K562 (cell line): ENCODE measurements at regions not wholly inside any gene's neighbourhood (a gene's known extent, or its start where the extent isn't known, plus 50 kb on each side); places are given as distances from the start of the nearest gene placed in this dataset.

Source experiments
- ATAC-seq: fragments of 200-7000 bp; cut with Tn5 transposase; 3 replicates; pipeline ENCODE4 v1.9.1; 2020; ENCODE audit warnings: moderate library complexity
- BruUV-seq: library from RNA; stranded (reverse); fragments of 400-500 nt; replicated peaks from 2 replicates; lab custom pipeline; 2021; lab: Mats Ljungman, UMichigan
- CTCF ChIA-PET: fragments of 300-600 bp; formaldehyde crosslinking; extraction: SDS; loops from one replicate; lab custom pipeline; 2021; ENCODE audit warnings: low intra/inter-chr PET ratio; lab: Yijun Ruan, JAX
- POLR2A ChIA-PET: fragments of 300-600, 350-650 bp; sonication (Branson Sonifier 250); formaldehyde crosslinking; extraction: SDS; loops from one replicate; lab custom pipeline; 2021; ENCODE audit warnings: antibody characterized with exemption, inconsistent platforms; lab: Yijun Ruan, JAX
- DNase-seq, 4 experiments: peaks; one replicate each; pipeline versions ENCODE4 v3.0.0 to v3.0.0-alpha.2; 2011 to 2018; ENCODE audit warnings: low spot score in 3 of 4, mixed read lengths in 3 of 4; ENCODE audit errors: extremely low read depth in 1 of 4
- FAIRE-seq: peaks from 2 replicates; lab custom pipeline; 2011; peaks lifted over from hg19 to GRCh38; lab: Jason Lieb, UNC
- H2AFZ ChIP-seq: 2 replicates; pipeline ENCODE4 v1.6.0; 2011; ENCODE audit warnings: low read depth, low read length, control low read depth, inconsistent platforms
- H3K27ac ChIP-seq: fragments of 200-600 bp; 3 replicates; pipeline ENCODE4 v1.8.0; 2011; ENCODE audit warnings: low read depth, mild to moderate bottlenecking, control low read depth, inconsistent platforms, low read length, moderate library complexity, mixed read lengths; ENCODE audit errors: extremely low read depth
- H3K27me3 ChIP-seq, 2 experiments: fragments of 300-600 bp in 1 of 2; 2 replicates in 1 of 2; 3 replicates in 1 of 2; pipeline versions ENCODE4 v1.6.0 to v1.8.0; 2011; ENCODE audit warnings: inconsistent platforms in 2 of 2, low read length in 2 of 2, mild to moderate bottlenecking in 1 of 2, mixed read lengths in 1 of 2, moderate library complexity in 1 of 2; ENCODE audit not compliant: control insufficient read depth in 2 of 2, insufficient read depth in 2 of 2
- H3K36me3 ChIP-seq: fragments of 300-600 bp; 3 replicates; pipeline ENCODE4 v1.8.0; 2011; ENCODE audit warnings: mild to moderate bottlenecking, low read length, inconsistent platforms; ENCODE audit not compliant: control insufficient read depth, insufficient read depth
- H3K4me1 ChIP-seq, 2 experiments: fragments of 200-600 bp in 1 of 2; replicated peaks in 1 of 2; 2 replicates in 1 of 2; 3 replicates in 1 of 2; pipeline versions ENCODE4 v1.5.1 to v1.8.0; 2011; ENCODE audit warnings: inconsistent platforms in 2 of 2, low read length in 2 of 2, mild to moderate bottlenecking in 1 of 2, mixed read lengths in 1 of 2, moderate library complexity in 1 of 2; ENCODE audit not compliant: control insufficient read depth in 2 of 2, insufficient read depth in 2 of 2
- H3K4me2 ChIP-seq: 2 replicates; pipeline ENCODE4 v1.6.1; 2011; ENCODE audit warnings: low read length, control low read depth, inconsistent platforms, mixed read lengths; ENCODE audit not compliant: insufficient read depth
- H3K4me3 ChIP-seq: fragments of 200-600 bp; sonication (generic), shearing (Covaris generic); 2 replicates; pipeline ENCODE4 v1.5.1; 2016; ENCODE audit warnings: control low read depth, inconsistent platforms
- H3K79me2 ChIP-seq: fragments of 200-600 bp; 3 replicates; pipeline ENCODE4 v1.8.0; 2011; ENCODE audit warnings: low read length, inconsistent platforms; ENCODE audit not compliant: control insufficient read depth, insufficient read depth
- H3K9ac ChIP-seq, 2 experiments: 2 replicates each; pipeline versions ENCODE4 v1.6.0 to v1.6.1; 2011; ENCODE audit warnings: low read depth in 2 of 2, low read length in 2 of 2, control low read depth in 1 of 2, inconsistent platforms in 1 of 2, mild to moderate bottlenecking in 1 of 2, mixed read lengths in 1 of 2; ENCODE audit not compliant: insufficient read depth in 1 of 2
- H3K9me1 ChIP-seq: one replicate; pipeline ENCODE4 v1.6.0; 2011; ENCODE audit warnings: inconsistent platforms, mild to moderate bottlenecking, low read length, moderate library complexity; ENCODE audit not compliant: control insufficient read depth, insufficient read depth
- H3K9me3 ChIP-seq: replicated peaks from 2 replicates; pipeline ENCODE4 v1.5.1; 2011; ENCODE audit warnings: low read depth, low read length, inconsistent platforms; ENCODE audit not compliant: control insufficient read depth, insufficient read depth
- H4K20me1 ChIP-seq: replicated peaks from 2 replicates; pipeline ENCODE4 v1.6.1; 2011; ENCODE audit warnings: low read length, inconsistent platforms, mixed read lengths; ENCODE audit not compliant: control insufficient read depth, insufficient read depth
- ARNT ChIP-seq, 2 experiments: fragments of 450-650 bp; IDR thresholded peaks; 2 replicates each; pipeline ENCODE4 v1.6.1; 2016; ENCODE audit warnings: mild to moderate bottlenecking in 1 of 2
- CREM ChIP-seq: IDR thresholded peaks from 2 replicates; pipeline ENCODE4 v1.6.1; 2014; ENCODE audit warnings: antibody characterized with exemption, low read depth
- FOXK2 ChIP-seq, 2 experiments: fragments of 450-650 bp; IDR thresholded peaks in 1 of 2; conservative IDR thresholded peaks in 1 of 2; 2 replicates each; pipeline ENCODE4 v1.6.1; 2016; ENCODE audit warnings: low read depth in 2 of 2, mild to moderate bottlenecking in 1 of 2
- FOXM1 ChIP-seq, 2 experiments: fragments of 450-650 bp in 1 of 2; sonication (generic) in 1 of 2; formaldehyde crosslinking in 1 of 2; IDR thresholded peaks; 2 replicates each; pipeline versions ENCODE4 v1.6.1 to v1.9.0; 2017 to 2022; ENCODE audit warnings: low read depth in 2 of 2, mild to moderate bottlenecking in 2 of 2, missing genetic modification reagents in 1 of 2, moderate library complexity in 1 of 2
- MAFF ChIP-seq: IDR thresholded peaks from 2 replicates; pipeline ENCODE4 v1.6.1; 2012; ENCODE audit warnings: low read length, improper control_type of control experiment
- NCOR1 ChIP-seq: fragments of 450-650 bp; IDR thresholded peaks from 2 replicates; pipeline ENCODE4 v1.6.1; 2016; ENCODE audit warnings: mild to moderate bottlenecking, moderate library complexity
- PCBP1 ChIP-seq: fragments of 200-400 bp; formaldehyde crosslinking; IDR thresholded peaks from 2 replicates; pipeline ENCODE4 v1.6.1; 2018; ENCODE audit warnings: mild to moderate bottlenecking, low read depth, low read length; ENCODE audit not compliant: poor library complexity, severe bottlenecking
- ZBTB17 ChIP-seq: fragments of 450-650 bp; formaldehyde crosslinking; IDR thresholded peaks from 2 replicates; pipeline ENCODE4 v1.4.0; 2020; ENCODE audit warnings: mild to moderate bottlenecking
- ZC3H11A ChIP-seq: IDR thresholded peaks from 2 replicates; pipeline ENCODE4 v1.6.1; 2012; ENCODE audit warnings: low read depth, low read length, improper control_type of control experiment
- ZNF589 ChIP-seq: fragments of 200-800 bp; sonication (Bioruptor generic); IDR thresholded peaks from 2 replicates; pipeline ENCODE4 v1.6.1; 2016; ENCODE audit warnings: low read depth, missing genetic modification characterization, missing compliant biosample characterization
- ZNF79 ChIP-seq: fragments of 250-450 bp; sonication (Bioruptor Pico); IDR thresholded peaks from 2 replicates; pipeline ENCODE4 v1.4.0; 2020; ENCODE audit warnings: low read depth, mild to moderate bottlenecking, moderate library complexity
- in situ Hi-C: fragments of 300-500 bp; cut with MboI; formaldehyde crosslinking; loops from 4 replicates; pipeline ENCODE4 v1.15.0; 2018; ENCODE audit warnings: inconsistent platforms, mixed read lengths
- intact Hi-C: fragments of 100-400 bp; cut with micrococcal nuclease; formaldehyde crosslinking; loops from 2 replicates; pipeline ENCODE4 v1.14.2; 2022
- TF ChIP-seq, protein P1 (sequence below): fragments of 450-650 bp; IDR thresholded peaks from 2 replicates; pipeline ENCODE4 v1.6.1; 2016; ENCODE audit warnings: missing biosample characterization, missing genetic modification characterization
- TF ChIP-seq, protein P2 (sequence below): IDR thresholded peaks from 2 replicates; pipeline ENCODE4 v1.6.1; 2014; ENCODE audit warnings: antibody characterized with exemption
- TF ChIP-seq, protein P3 (sequence below): sonication (generic); formaldehyde crosslinking; IDR thresholded peaks from 2 replicates; pipeline ENCODE4 v1.8.0; 2022; ENCODE audit warnings: mild to moderate bottlenecking, missing genetic modification reagents

DNA sequence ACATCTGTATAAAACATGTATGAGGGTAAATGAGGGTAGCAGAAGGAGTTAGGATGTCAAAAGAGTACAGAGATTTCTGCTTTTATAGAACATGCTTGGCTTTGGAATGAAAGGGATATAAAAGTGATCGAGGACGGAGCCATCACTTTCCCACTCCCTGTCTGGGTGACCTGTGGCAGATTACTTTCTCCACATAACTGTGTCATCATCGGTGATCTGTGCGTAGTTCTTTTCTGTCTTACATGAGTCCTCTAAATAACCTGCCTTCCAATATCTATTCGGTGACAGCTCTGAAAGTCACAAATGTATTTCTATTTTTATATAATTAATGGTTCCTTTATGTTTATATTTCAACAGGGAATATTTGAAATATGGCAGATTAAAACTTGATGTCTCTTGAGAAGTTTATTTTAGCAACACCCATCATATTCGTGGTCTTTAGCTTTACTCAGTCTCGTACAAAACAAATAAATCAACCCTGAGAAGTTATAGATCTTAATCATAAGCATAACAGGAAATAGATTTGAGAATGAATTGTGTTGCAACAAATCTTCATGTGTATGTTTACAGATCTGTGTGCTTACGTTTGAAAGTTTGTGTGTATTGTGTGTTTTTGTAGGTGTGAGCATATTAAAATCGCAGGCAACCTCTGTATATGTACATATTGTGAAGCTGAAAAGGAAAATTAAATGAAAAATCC is 1094.3 kb downstream of the EFNB2 start (continued):
- TF ChIP-seq, protein P1, sequence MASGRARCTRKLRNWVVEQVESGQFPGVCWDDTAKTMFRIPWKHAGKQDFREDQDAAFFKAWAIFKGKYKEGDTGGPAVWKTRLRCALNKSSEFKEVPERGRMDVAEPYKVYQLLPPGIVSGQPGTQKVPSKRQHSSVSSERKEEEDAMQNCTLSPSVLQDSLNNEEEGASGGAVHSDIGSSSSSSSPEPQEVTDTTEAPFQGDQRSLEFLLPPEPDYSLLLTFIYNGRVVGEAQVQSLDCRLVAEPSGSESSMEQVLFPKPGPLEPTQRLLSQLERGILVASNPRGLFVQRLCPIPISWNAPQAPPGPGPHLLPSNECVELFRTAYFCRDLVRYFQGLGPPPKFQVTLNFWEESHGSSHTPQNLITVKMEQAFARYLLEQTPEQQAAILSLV (tag), result no peak
- TF ChIP-seq ZBTB17 (CRISPR knock-in tag) (no peak), FOXK2 (conservative IDR thresholded peaks at IDR 0.05 in 1 of 2, IDR thresholded peaks at IDR 0.05 in 1 of 2; ENCODE audit: low read depth in 2 of 2) (no peak), ZNF79 (no peak), NCOR1 (no peak), PCBP1 (no peak)
- TF ChIP-seq, protein P2, sequence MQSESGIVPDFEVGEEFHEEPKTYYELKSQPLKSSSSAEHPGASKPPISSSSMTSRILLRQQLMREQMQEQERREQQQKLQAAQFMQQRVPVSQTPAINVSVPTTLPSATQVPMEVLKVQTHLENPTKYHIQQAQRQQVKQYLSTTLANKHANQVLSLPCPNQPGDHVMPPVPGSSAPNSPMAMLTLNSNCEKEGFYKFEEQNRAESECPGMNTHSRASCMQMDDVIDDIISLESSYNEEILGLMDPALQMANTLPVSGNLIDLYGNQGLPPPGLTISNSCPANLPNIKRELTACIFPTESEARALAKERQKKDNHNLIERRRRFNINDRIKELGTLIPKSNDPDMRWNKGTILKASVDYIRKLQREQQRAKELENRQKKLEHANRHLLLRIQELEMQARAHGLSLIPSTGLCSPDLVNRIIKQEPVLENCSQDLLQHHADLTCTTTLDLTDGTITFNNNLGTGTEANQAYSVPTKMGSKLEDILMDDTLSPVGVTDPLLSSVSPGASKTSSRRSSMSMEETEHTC, result no peak

DNA sequence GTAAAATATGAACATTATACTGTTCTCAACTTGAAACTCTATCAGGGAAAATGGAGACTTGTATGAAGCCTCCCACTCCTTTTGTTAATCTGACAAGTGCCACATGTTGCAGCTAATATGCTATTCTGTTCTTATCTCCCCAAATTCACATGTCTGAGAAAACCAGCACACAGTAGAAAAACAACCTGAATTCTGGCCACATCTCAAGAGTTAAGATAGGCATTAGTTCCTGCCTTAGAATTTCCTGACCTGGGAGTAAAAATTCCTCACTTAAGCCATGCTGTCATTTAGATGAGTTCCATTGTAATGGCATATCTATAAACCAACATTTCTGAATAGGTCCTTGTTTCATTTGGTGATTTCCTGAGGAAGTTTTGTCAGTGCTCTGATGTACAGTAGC is 1098.5 kb downstream of the EFNB2 start:
- DNase-seq, result no peak
- intact Hi-C loops, result no loop called here
- Histone ChIP-seq H3K9me3 (no peaks in the 10 kb centered on the region), H3K9me1 (no peaks in the 10 kb centered on the region), H3K27me3 (no peaks in the 10 kb centered on the region), H4K20me1 (no peaks in the 10 kb centered on the region), H3K36me3 (no peaks in the 10 kb centered on the region), H3K79me2 (no peaks in the 10 kb centered on the region), H2AFZ (no peak overlapping the region), H3K4me2 (no peak overlapping the region), H3K4me3 (no peak overlapping the region), H3K4me1 (no peaks in the 10 kb centered on the region), H3K27ac (no peak overlapping the region), H3K9ac (no peak overlapping the region)
- no peak for ATAC-seq
- no TSS peak for BruUV-seq
- CTCF ChIA-PET, result no interaction called here
- FAIRE-seq, result no peak
- in situ Hi-C loops, result no loop called here
- POLR2A ChIA-PET, result no interaction called here
- TF ChIP-seq MAFF, result no peak
- TF ChIP-seq, protein P3, sequence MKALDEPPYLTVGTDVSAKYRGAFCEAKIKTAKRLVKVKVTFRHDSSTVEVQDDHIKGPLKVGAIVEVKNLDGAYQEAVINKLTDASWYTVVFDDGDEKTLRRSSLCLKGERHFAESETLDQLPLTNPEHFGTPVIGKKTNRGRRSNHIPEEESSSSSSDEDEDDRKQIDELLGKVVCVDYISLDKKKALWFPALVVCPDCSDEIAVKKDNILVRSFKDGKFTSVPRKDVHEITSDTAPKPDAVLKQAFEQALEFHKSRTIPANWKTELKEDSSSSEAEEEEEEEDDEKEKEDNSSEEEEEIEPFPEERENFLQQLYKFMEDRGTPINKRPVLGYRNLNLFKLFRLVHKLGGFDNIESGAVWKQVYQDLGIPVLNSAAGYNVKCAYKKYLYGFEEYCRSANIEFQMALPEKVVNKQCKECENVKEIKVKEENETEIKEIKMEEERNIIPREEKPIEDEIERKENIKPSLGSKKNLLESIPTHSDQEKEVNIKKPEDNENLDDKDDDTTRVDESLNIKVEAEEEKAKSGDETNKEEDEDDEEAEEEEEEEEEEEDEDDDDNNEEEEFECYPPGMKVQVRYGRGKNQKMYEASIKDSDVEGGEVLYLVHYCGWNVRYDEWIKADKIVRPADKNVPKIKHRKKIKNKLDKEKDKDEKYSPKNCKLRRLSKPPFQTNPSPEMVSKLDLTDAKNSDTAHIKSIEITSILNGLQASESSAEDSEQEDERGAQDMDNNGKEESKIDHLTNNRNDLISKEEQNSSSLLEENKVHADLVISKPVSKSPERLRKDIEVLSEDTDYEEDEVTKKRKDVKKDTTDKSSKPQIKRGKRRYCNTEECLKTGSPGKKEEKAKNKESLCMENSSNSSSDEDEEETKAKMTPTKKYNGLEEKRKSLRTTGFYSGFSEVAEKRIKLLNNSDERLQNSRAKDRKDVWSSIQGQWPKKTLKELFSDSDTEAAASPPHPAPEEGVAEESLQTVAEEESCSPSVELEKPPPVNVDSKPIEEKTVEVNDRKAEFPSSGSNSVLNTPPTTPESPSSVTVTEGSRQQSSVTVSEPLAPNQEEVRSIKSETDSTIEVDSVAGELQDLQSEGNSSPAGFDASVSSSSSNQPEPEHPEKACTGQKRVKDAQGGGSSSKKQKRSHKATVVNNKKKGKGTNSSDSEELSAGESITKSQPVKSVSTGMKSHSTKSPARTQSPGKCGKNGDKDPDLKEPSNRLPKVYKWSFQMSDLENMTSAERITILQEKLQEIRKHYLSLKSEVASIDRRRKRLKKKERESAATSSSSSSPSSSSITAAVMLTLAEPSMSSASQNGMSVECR (CRISPR knock-in tag), result no peak
- TF ChIP-seq CREM, result no peak
- TF ChIP-seq FOXM1 (IDR thresholded peaks at IDR 0.05; ENCODE audit: low read depth), result no peak
- TF ChIP-seq FOXM1 (CRISPR knock-in tag; IDR thresholded peaks at IDR 0.05; ENCODE audit: low read depth), result no peak
- TF ChIP-seq ZC3H11A, result no peak
- TF ChIP-seq ZNF589 (CRISPR knock-in tag), result no peak
- no peak for TF ChIP-seq ARNT (IDR thresholded peaks at IDR 0.05)
